Pons (tissue), 1 donor: ENCODE measurements at regions not wholly inside any gene's neighbourhood (a gene's known extent, or its start where the extent isn't known, plus 50 kb on each side); places are given as distances from the start of the nearest gene placed in this dataset.
"Not testable (repeated sequence)": the region's sequence is repeated elsewhere in the genome, so short reads cannot be mapped to it uniquely, and the experiment has no call there.

ENCODE experiments used
- DNase-seq: peaks from one replicate; pipeline ENCODE4 v3.0.0-alpha.2; 2016; ENCODE audit warnings: low spot score

GRCh38 chr4:111957997-111958396 is 187.3 kb upstream of the FAM241A start:
- DNase-seq, result no peak

- no peak for DNase-seq
Observed at GRCh38 chr4:111959222-111959621, 186.0 kb upstream of the FAM241A start.

GRCh38 chr4:111960241-111960667 is 185.0 kb upstream of the FAM241A start:
- DNase-seq, result no peak

GRCh38 chr4:111961026-111961425 is 184.2 kb upstream of the FAM241A start:
- not testable (repeated sequence) for DNase-seq

- DNase-seq, result no peak
Observed at GRCh38 chr4:111961809-111962208, 183.4 kb upstream of the FAM241A start.

- no peak for DNase-seq
Observed at GRCh38 chr4:111963158-111963700, 182.0 kb upstream of the FAM241A start.

- no peak for DNase-seq
Observed at GRCh38 chr4:111977419-111977965, 167.8 kb upstream of the FAM241A start.

- DNase-seq, result no peak
Observed at GRCh38 chr4:111979921-111980320, 165.3 kb upstream of the FAM241A start.

- no peak for DNase-seq
Observed at GRCh38 chr4:111982089-111982488, 163.2 kb upstream of the FAM241A start.

- DNase-seq, result no peak
Observed at GRCh38 chr4:111984169-111984819, 161.0 kb upstream of the FAM241A start.

GRCh38 chr4:111985426-111985825 is 159.8 kb upstream of the FAM241A start:
- no peak for DNase-seq

- DNase-seq, result no peak
Observed at GRCh38 chr4:111986095-111986494, 159.2 kb upstream of the FAM241A start.

GRCh38 chr4:111988514-111988913 is 156.7 kb upstream of the FAM241A start:
- DNase-seq, result no peak

- DNase-seq, result no peak
Observed at GRCh38 chr4:111989817-111990216, 155.4 kb upstream of the FAM241A start.

- DNase-seq, result no peak
Observed at GRCh38 chr4:111991163-111991562, 154.1 kb upstream of the FAM241A start.

- DNase-seq, result no peak
Observed at GRCh38 chr4:111991797-111992196, 153.5 kb upstream of the FAM241A start.

- DNase-seq, result no peak
Observed at GRCh38 chr4:111992351-111993168, 152.7 kb upstream of the FAM241A start.

GRCh38 chr4:111994392-111994791 is 150.9 kb upstream of the FAM241A start:
- no peak for DNase-seq

- DNase-seq, result no peak
Observed at GRCh38 chr4:111997785-111998184, 147.5 kb upstream of the FAM241A start.

GRCh38 chr4:111999801-112000200 is 145.5 kb upstream of the FAM241A start:
- no peak for DNase-seq

GRCh38 chr4:112001041-112001440 is 144.2 kb upstream of the FAM241A start:
- DNase-seq, result no peak

GRCh38 chr4:112002248-112002661 is 143.0 kb upstream of the FAM241A start:
- DNase-seq, result no peak
